ENCODE measurements at regions not wholly inside any gene's neighbourhood (a gene's known extent, or its start where the extent isn't known, plus 50 kb on each side); places are given as distances from the start of the nearest gene placed in this dataset.

DNA sequence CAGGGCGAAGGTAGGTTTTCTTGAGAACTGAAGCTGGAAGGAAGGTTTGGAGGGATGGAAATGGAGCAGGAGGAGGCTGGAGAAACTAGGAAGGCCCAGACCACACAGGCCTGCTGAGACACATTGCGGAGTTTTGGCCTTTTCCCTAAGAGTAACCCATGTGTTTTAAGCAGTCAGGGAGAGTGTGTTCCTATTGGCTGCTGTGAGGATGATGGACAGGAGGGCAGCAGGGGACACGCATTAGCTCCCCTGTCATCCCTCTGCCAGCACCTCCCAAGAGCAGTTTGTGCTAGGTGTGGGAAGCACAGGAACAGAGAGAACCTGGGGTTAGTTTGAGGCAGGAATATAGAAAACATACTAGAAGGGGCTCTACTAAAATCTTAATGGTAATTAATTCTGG lies 842.1 kb downstream of the TBC1D22A start:
- Histone ChIP-seq H3K14ac (replicated peaks; ENCODE audit: low read depth, low read length) (no peak overlapping the region), H3K4me2 (ENCODE audit: low read depth, low read length) (no peak overlapping the region), H3K27me3 (ENCODE audit: control insufficient read depth, insufficient read depth, low read length) (no peaks in the 10 kb centered on the region), H2AK5ac (ENCODE audit: low read depth, low read length) (no peak overlapping the region), H3K4me3 (ENCODE audit: insufficient read depth, low read depth, low read length) (no peak overlapping the region), H3K27ac (ENCODE audit: insufficient read depth, low read length) (no peak overlapping the region), H2BK20ac (ENCODE audit: low read depth, low read length) (no peak overlapping the region), H2AFZ (replicated peaks; ENCODE audit: low read length, poor library complexity) (no peak overlapping the region), H4K5ac (ENCODE audit: low read depth, low read length) (no peak overlapping the region), H4K8ac (ENCODE audit: low read depth in 2 of 2, low read length in 2 of 2) (no peak overlapping the region), H3K79me1 (ENCODE audit: low read depth in 1 of 2, low read length in 2 of 2) (no peaks in the 10 kb centered on the region), H3K36me3 (ENCODE audit: control insufficient read depth, insufficient read depth, low read length) (no peaks in the 10 kb centered on the region), H4K91ac (ENCODE audit: insufficient read depth, low read depth, low read length) (no peak overlapping the region), H3K56ac (ENCODE audit: extremely low read depth, insufficient read depth, low read length) (no peak overlapping the region), H4K20me1 (ENCODE audit: insufficient read depth, low read length) (no peaks in the 10 kb centered on the region), H3K9me1 (ENCODE audit: insufficient read depth, low read length) (no peaks in the 10 kb centered on the region), H2BK15ac (ENCODE audit: low read depth, low read length) (no peak overlapping the region), H3K18ac (ENCODE audit: low read depth, low read length) (no peak overlapping the region), H3K9me3 (ENCODE audit: control insufficient read depth, insufficient read depth, low read length) (peaks cover 42% of the 10 kb centered on the region), H3K23ac (ENCODE audit: low read depth, low read length) (no peak overlapping the region), H2BK120ac (ENCODE audit: low read depth, low read length) (no peak overlapping the region), H3K9ac (ENCODE audit: low read depth, low read length) (no peak overlapping the region), H3K4ac (ENCODE audit: low read depth, low read length) (no peak overlapping the region), H2AK9ac (replicated peaks; ENCODE audit: low read depth, low read length, poor library complexity) (no peak overlapping the region), H2BK5ac (ENCODE audit: low read depth, low read length, poor library complexity, severe bottlenecking) (no peak overlapping the region), H3K4me1 (ENCODE audit: control insufficient read depth, insufficient read depth, low read length) (no peaks in the 10 kb centered on the region)
- POLR2A ChIA-PET (ENCODE audit: unreplicated experiment) = no interaction called here
- in situ Hi-C loops (cut with MboI; ENCODE audit: low sequenced_read_pairs) (no loop called here), intact Hi-C loops (cut with micrococcal nuclease) (no loop called here), dilution Hi-C loops (cut with HindIII; ENCODE audit: low sequenced_read_pairs, unreplicated experiment) (no loop called here)
- WGBS, 2 experiments (ENCODE audit: extremely low coverage in 2 of 2, insufficient read length in 1 of 2) = no CpG with 5 or more reads among the region's 3 CpGs
- ATAC-seq (ENCODE audit: low read depth) = no peak
- TF ChIP-seq BHLHE40 (IDR thresholded peaks at IDR 0.05; ENCODE audit: low read depth, low read length) (no peak), CHD1 (IDR thresholded peaks at IDR 0.05; ENCODE audit: low read depth, low read length) (no peak), FOS (IDR thresholded peaks at IDR 0.05; ENCODE audit: low read depth, low read length) (no peak), RAD21 (IDR thresholded peaks at IDR 0.05; ENCODE audit: low read length) (no peak), RCOR1 (IDR thresholded peaks at IDR 0.05; ENCODE audit: insufficient replicate concordance, low read length) (no peak), MAFK (IDR thresholded peaks at IDR 0.05; ENCODE audit: low read depth, low read length) (no peak), MAZ (IDR thresholded peaks at IDR 0.05; ENCODE audit: borderline replicate concordance, low read depth, low read length) (no peak), NFE2L2 (IDR thresholded peaks at IDR 0.05; ENCODE audit: low read depth, low read length) (no peak), POLR2A (IDR thresholded peaks at IDR 0.05; ENCODE audit: low read depth, low read length) (no peak), CEBPB (IDR thresholded peaks at IDR 0.05; ENCODE audit: low read depth, low read length) (no peak), MXI1 (IDR thresholded peaks at IDR 0.05; ENCODE audit: borderline replicate concordance, low read depth, low read length) (no peak)
- TF ChIP-seq, protein P1, sequence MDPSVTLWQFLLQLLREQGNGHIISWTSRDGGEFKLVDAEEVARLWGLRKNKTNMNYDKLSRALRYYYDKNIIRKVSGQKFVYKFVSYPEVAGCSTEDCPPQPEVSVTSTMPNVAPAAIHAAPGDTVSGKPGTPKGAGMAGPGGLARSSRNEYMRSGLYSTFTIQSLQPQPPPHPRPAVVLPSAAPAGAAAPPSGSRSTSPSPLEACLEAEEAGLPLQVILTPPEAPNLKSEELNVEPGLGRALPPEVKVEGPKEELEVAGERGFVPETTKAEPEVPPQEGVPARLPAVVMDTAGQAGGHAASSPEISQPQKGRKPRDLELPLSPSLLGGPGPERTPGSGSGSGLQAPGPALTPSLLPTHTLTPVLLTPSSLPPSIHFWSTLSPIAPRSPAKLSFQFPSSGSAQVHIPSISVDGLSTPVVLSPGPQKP (IDR thresholded peaks at IDR 0.05; ENCODE audit: borderline replicate concordance, low read depth, low read length) = no peak
- TF ChIP-seq, protein P2, sequence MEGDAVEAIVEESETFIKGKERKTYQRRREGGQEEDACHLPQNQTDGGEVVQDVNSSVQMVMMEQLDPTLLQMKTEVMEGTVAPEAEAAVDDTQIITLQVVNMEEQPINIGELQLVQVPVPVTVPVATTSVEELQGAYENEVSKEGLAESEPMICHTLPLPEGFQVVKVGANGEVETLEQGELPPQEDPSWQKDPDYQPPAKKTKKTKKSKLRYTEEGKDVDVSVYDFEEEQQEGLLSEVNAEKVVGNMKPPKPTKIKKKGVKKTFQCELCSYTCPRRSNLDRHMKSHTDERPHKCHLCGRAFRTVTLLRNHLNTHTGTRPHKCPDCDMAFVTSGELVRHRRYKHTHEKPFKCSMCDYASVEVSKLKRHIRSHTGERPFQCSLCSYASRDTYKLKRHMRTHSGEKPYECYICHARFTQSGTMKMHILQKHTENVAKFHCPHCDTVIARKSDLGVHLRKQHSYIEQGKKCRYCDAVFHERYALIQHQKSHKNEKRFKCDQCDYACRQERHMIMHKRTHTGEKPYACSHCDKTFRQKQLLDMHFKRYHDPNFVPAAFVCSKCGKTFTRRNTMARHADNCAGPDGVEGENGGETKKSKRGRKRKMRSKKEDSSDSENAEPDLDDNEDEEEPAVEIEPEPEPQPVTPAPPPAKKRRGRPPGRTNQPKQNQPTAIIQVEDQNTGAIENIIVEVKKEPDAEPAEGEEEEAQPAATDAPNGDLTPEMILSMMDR (conservative IDR thresholded peaks at IDR 0.05; ENCODE audit: low read depth, low read length) = no peak
- TF ChIP-seq, protein P3, sequence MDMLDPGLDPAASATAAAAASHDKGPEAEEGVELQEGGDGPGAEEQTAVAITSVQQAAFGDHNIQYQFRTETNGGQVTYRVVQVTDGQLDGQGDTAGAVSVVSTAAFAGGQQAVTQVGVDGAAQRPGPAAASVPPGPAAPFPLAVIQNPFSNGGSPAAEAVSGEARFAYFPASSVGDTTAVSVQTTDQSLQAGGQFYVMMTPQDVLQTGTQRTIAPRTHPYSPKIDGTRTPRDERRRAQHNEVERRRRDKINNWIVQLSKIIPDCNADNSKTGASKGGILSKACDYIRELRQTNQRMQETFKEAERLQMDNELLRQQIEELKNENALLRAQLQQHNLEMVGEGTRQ (IDR thresholded peaks at IDR 0.05; ENCODE audit: low read depth, low read length) = no peak
- DNase-seq = no peak
- BruUV-seq (replicated peaks) = no TSS peak
- CTCF ChIA-PET = no interaction called here

Measured in IMR-90 (cell line).